Transverse colon (tissue), 4 donors: ENCODE measurements at regions not wholly inside any gene's neighbourhood (a gene's known extent, or its start where the extent isn't known, plus 50 kb on each side); places are given as distances from the start of the nearest gene placed in this dataset.

Source experiments
- DNase-seq: peaks from one replicate; pipeline ENCODE4 v3.0.0-alpha.2; 2019
- H3K27ac ChIP-seq, 4 donors: fragments of 200-600 bp; sonication (generic); 2 replicates each; pipeline ENCODE4 v1.5.1; 2016 to 2018; ENCODE audit warnings: inconsistent platforms in 4 of 4
- H3K27me3 ChIP-seq: fragments of 200-600 bp; sonication (generic); 2 replicates; pipeline ENCODE4 v1.5.1; 2017; ENCODE audit warnings: inconsistent platforms
- H3K36me3 ChIP-seq, 4 donors: fragments of 200-600 bp; sonication (generic); 2 replicates each; pipeline ENCODE4 v1.5.1; 2017 to 2019; ENCODE audit warnings: inconsistent platforms in 4 of 4
- H3K4me1 ChIP-seq, 4 donors: fragments of 200-600 bp; sonication (generic); 2 replicates each; pipeline ENCODE4 v1.5.1; 2017 to 2020; ENCODE audit warnings: inconsistent platforms in 4 of 4
- H3K4me3 ChIP-seq, 4 donors: fragments of 200-600 bp; sonication (generic); 1 replicate in 1 of 4; 2 replicates in 3 of 4; pipeline versions ENCODE4 v1.5.1 to v1.6.1; 2017 to 2019; ENCODE audit warnings: inconsistent platforms in 4 of 4
- H3K9me3 ChIP-seq, 2 donors: fragments of 200-600 bp; sonication (generic); 2 replicates each; pipeline ENCODE4 v1.5.1; 2017 to 2019; ENCODE audit warnings: inconsistent platforms in 2 of 2
- EP300 ChIP-seq: sonication (generic); formaldehyde crosslinking; IDR thresholded peaks from one replicate; pipeline ENCODE4 v1.6.1; 2017; ENCODE audit warnings: antibody characterized with exemption, low read depth
- POLR2A ChIP-seq: fragments of 450-650 bp; IDR thresholded peaks from one replicate; pipeline ENCODE4 v1.6.1; 2016; ENCODE audit warnings: antibody characterized with exemption, mild to moderate bottlenecking, moderate library complexity
- POLR2AphosphoS5 ChIP-seq, 3 donors: sonication (generic); formaldehyde crosslinking; IDR thresholded peaks; one replicate each; pipeline ENCODE4 v1.6.1; 2016; ENCODE audit warnings: antibody characterized with exemption in 3 of 3
- WGBS, 2 donors: methylation state at CpG; one replicate each; pipeline ENCODE4 v1.1.5; 2018; ENCODE audit warnings: low coverage in 1 of 2; 5-methylcytosine and 5-hydroxymethylcytosine counted together
- in situ Hi-C, 4 donors: fragments of 200-750 bp; cut with MboI; loops; one replicate each; pipeline versions ENCODE4 v1.15.0 to v1.15.1; 2017; ENCODE audit warnings: low sequenced_read_pairs in 3 of 4, low pct_ligation_motif_present in 1 of 4, low pct_unique_long_range_greater_than_20kb in 1 of 4
- intact Hi-C: fragments of 100-400 bp; cut with DNase I; formaldehyde crosslinking; loops from one replicate; pipeline ENCODE4 v1.15.1; 2023; ENCODE audit warnings: low total_unique reads
- TF ChIP-seq, protein P1 (sequence below), 5 experiments: fragments of 200-600 bp in 3 of 5; fragments of 450-650 bp in 2 of 5; sonication (generic) in 3 of 5; IDR thresholded peaks; 1 replicate in 2 of 5; 2 replicates in 3 of 5; pipeline ENCODE4 v1.5.1; 2016 to 2017; ENCODE audit warnings: antibody characterized with exemption in 5 of 5, inconsistent platforms in 3 of 5, mild to moderate bottlenecking in 2 of 5, moderate library complexity in 1 of 5

DNA sequence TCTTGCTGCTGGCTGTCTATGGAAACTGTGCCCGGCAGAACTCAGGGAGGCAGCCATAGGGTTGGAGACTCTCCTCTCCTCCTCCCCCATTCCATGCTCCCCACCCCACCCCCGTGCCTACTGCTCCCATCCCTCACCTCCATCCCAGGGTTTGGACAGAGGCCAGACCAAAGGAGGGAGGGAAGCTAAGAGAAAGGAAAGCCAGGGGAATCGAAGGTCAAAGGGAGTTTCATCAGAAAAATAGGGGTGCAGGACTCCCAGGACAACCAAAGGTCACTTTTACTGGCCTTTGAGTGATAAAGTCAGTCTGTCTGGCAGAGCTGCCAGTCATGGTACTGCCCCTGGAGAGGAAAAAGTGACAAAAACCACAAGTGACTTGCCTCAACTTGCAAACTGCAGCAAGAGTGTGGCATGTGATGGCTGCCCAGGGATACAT is 187.3 kb upstream of the CTAGE1 start:
- TF ChIP-seq EP300 = no peak
- no peak for TF ChIP-seq POLR2A
- no peak for TF ChIP-seq POLR2AphosphoS5 (IDR thresholded peaks at IDR 0.05)
- TF ChIP-seq, protein P1, sequence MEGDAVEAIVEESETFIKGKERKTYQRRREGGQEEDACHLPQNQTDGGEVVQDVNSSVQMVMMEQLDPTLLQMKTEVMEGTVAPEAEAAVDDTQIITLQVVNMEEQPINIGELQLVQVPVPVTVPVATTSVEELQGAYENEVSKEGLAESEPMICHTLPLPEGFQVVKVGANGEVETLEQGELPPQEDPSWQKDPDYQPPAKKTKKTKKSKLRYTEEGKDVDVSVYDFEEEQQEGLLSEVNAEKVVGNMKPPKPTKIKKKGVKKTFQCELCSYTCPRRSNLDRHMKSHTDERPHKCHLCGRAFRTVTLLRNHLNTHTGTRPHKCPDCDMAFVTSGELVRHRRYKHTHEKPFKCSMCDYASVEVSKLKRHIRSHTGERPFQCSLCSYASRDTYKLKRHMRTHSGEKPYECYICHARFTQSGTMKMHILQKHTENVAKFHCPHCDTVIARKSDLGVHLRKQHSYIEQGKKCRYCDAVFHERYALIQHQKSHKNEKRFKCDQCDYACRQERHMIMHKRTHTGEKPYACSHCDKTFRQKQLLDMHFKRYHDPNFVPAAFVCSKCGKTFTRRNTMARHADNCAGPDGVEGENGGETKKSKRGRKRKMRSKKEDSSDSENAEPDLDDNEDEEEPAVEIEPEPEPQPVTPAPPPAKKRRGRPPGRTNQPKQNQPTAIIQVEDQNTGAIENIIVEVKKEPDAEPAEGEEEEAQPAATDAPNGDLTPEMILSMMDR (IDR thresholded peaks at IDR 0.05) = no peak
- WGBS, 2 donors = 54% methylated on average over 3 of the region's 3 CpGs; no CpG with 5 or more reads in 1 of the 2 donors
- Histone ChIP-seq H3K27me3 (no peaks in the 10 kb centered on the region), H3K36me3 (no peaks in the 10 kb centered on the region), H3K27ac (no peak overlapping the region), H3K4me3 (no peak overlapping the region), H3K9me3 (no peaks in the 10 kb centered on the region), H3K4me1 (peaks cover 0 to 14% (median 5%) of the 10 kb centered on the region in 4 donors)
- in situ Hi-C loops = no loop called here
- intact Hi-C loops = no loop called here
- no peak for DNase-seq

DNA sequence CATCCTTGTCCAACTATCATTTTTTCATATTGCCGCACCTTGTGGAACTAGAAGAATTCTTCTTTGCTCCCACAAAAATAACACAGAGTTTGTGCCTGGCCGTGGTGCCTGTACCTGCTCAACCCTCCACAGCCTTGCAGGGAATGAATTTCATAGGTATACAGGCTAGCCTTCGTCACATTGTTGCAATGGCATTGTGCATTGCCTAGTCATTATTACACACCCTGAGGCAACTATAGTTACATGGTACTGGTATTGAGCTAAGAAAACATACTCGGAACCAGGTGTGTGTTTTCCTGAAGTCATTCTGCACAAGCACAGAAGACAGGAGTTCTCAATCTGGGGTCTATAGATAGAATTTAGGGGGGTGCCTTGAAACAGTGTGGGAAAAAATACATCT is 188.0 kb upstream of the CTAGE1 start:
- TF ChIP-seq POLR2A (no peak), POLR2AphosphoS5 (IDR thresholded peaks at IDR 0.05) (no peak), EP300 (no peak)
- TF ChIP-seq, protein P1 (IDR thresholded peaks at IDR 0.05) = no peak
- in situ Hi-C loops = no loop called here
- no peak overlapping the region for H3K27ac ChIP-seq
- WGBS, 2 donors = 67 to 69% methylated on average over 3 to 4 of the region's 4 CpGs
- H3K27me3 ChIP-seq = no peaks in the 10 kb centered on the region
- H3K4me3 ChIP-seq = no peak overlapping the region
- H3K4me1 ChIP-seq = peaks cover 0 to 18% (median 5%) of the 10 kb centered on the region in 4 donors
- H3K36me3 ChIP-seq = no peaks in the 10 kb centered on the region
- H3K9me3 ChIP-seq = no peaks in the 10 kb centered on the region
- DNase-seq = no peak
- intact Hi-C loops = no loop called here

DNA sequence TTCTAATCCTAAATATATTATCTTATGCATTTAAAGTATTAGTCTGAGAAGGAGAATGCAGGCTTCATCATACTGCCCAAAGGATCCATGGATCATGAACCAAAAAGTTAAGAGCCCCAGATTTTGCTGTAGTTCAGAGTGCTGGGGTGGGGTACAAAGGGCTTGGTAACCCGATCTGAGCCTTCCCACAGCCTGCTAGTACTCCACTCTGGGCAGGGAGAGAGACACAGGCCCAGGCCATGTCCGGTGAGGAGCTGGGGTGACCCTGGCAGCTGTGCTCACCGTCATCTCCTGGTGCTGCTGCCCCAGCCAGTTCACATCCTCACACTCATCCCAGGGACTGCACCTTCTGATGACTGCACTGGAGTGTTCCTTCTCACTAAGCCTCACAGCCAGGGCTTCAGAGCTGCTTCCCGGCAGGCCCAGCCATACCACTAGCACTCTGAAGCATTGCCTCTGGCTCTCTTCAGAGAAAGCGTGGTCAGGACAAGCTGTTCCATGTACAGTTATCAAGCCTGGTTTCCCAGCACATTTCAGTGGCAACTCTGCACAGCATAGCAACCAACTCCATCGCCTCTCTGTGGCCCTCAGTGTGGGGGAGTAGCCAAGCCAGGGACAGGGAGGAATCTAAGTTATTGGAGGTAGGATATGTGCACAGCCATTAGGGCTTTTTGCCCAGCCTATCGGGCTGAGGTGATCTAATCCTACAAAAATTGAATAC is 189.0 kb upstream of the CTAGE1 start:
- H3K9me3 ChIP-seq = no peaks in the 10 kb centered on the region
- no peaks in the 10 kb centered on the region for H3K27me3 ChIP-seq
- peaks cover 0 to 18% (median 5%) of the 10 kb centered on the region in 4 donors for H3K4me1 ChIP-seq
- TF ChIP-seq, protein P1 (IDR thresholded peaks at IDR 0.05) = no peak
- peak in 1 of 3 donors; percentile 46 for TF ChIP-seq POLR2AphosphoS5 (IDR thresholded peaks at IDR 0.05)
- intact Hi-C loops (no loop called here), in situ Hi-C loops (no loop called here)
- H3K36me3 ChIP-seq = no peaks in the 10 kb centered on the region
- 90% methylated on average over 7 of the region's 7 CpGs; no CpG with 5 or more reads in 1 of the 2 donors for WGBS, 2 donors
- H3K4me3 ChIP-seq = no peak overlapping the region
- DNase-seq = no peak
- no peak overlapping the region for H3K27ac ChIP-seq

DNA sequence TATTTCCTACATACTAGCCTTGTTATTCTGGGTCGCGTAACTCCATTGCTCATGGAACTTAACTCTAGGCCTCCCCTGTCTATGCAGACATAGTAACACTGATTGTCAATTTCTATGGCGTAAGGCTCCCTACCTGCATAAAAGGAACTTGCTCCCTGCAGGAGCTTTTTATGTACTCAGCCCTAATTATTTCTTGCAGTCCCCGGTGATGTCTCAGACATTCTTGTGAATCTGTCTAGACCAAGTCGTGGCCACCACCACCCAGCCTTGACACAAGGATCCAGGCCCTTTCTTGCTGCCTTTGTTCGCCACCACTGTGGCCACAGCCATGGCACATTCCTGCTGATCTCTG is 189.5 kb upstream of the CTAGE1 start:
- Histone ChIP-seq H3K4me1 (peaks cover 0 to 18% (median 5%) of the 10 kb centered on the region in 4 donors), H3K36me3 (no peaks in the 10 kb centered on the region), H3K4me3 (no peak overlapping the region), H3K27me3 (no peaks in the 10 kb centered on the region), H3K27ac (no peak overlapping the region), H3K9me3 (no peaks in the 10 kb centered on the region)
- DNase-seq = no peak
- 90 to 94% methylated on average over 2 to 6 of the region's 6 CpGs for WGBS, 2 donors
- intact Hi-C loops (no loop called here), in situ Hi-C loops (no loop called here)
- TF ChIP-seq EP300 = no peak
- no peak for TF ChIP-seq POLR2AphosphoS5 (IDR thresholded peaks at IDR 0.05)
- no peak for TF ChIP-seq POLR2A
- TF ChIP-seq, protein P1 (IDR thresholded peaks at IDR 0.05) = no peak
